HG02610 (cell line): ENCODE measurements at regions not wholly inside any gene's neighbourhood (a gene's known extent, or its start where the extent isn't known, plus 50 kb on each side); places are given as distances from the start of the nearest gene placed in this dataset.
"Not testable (repeated sequence)": the region's sequence is repeated elsewhere in the genome, so short reads cannot be mapped to it uniquely, and the experiment has no call there.

ENCODE experiments used
- ATAC-seq: cut with Tn5 transposase; IDR thresholded peaks from one replicate; pipeline ENCODE4 v1.9.1; 2021; ENCODE audit warnings: mild to moderate bottlenecking, moderate library complexity; ENCODE audit not compliant: unreplicated experiment

- ATAC-seq, result no peak
Observed at GRCh38 chr2:106339609-106340008, 128.6 kb downstream of the RGPD3 start.

- no peak for ATAC-seq
Observed at GRCh38 chr2:106339132-106339531, 129.1 kb downstream of the RGPD3 start.

- ATAC-seq, result no peak
Observed at GRCh38 chr2:106338043-106338442, 130.2 kb downstream of the RGPD3 start.

- ATAC-seq, result no peak
Observed at GRCh38 chr2:106336737-106337136, 131.5 kb downstream of the RGPD3 start.

GRCh38 chr2:106336108-106336507 is 132.1 kb downstream of the RGPD3 start:
- no peak for ATAC-seq

GRCh38 chr2:106334802-106335201 is 133.4 kb downstream of the RGPD3 start:
- no peak for ATAC-seq

GRCh38 chr2:106333253-106333873 is 134.8 kb downstream of the RGPD3 start:
- ATAC-seq, result not testable (repeated sequence)

GRCh38 chr2:106332054-106332453 is 136.2 kb downstream of the RGPD3 start:
- no peak for ATAC-seq

GRCh38 chr2:106330384-106331261 is 136.5 kb upstream of the UXS1 start:
- not testable (repeated sequence) for ATAC-seq

- no peak for ATAC-seq
Observed at GRCh38 chr2:106323337-106324013, 129.4 kb upstream of the UXS1 start.

- no peak for ATAC-seq
Observed at GRCh38 chr2:106322281-106322680, 128.2 kb upstream of the UXS1 start.

- ATAC-seq, result not testable (repeated sequence)
Observed at GRCh38 chr2:106320439-106320838, 126.3 kb upstream of the UXS1 start.

- no peak for ATAC-seq
Observed at GRCh38 chr2:106316915-106317314, 122.8 kb upstream of the UXS1 start.

GRCh38 chr2:106314444-106314843 is 120.3 kb upstream of the UXS1 start:
- no peak for ATAC-seq

GRCh38 chr2:106311041-106311370 is 116.9 kb upstream of the UXS1 start:
- ATAC-seq, result no peak

- no peak for ATAC-seq
Observed at GRCh38 chr2:106307860-106308259, 113.8 kb upstream of the UXS1 start.

GRCh38 chr2:106306387-106306786 is 112.3 kb upstream of the UXS1 start:
- no peak for ATAC-seq

GRCh38 chr2:106304612-106305184 is 110.6 kb upstream of the UXS1 start:
- ATAC-seq, result no peak

- ATAC-seq, result no peak
Observed at GRCh38 chr2:106299696-106300095, 105.6 kb upstream of the UXS1 start.

GRCh38 chr2:106296182-106296815 is 102.2 kb upstream of the UXS1 start:
- ATAC-seq, result no peak

- ATAC-seq, result no peak
Observed at GRCh38 chr2:106294182-106294581, 100.1 kb upstream of the UXS1 start.
